Activated naive CD8-positive, alpha-beta T cell (primary cell): ENCODE measurements at regions not wholly inside any gene's neighbourhood (a gene's known extent, or its start where the extent isn't known, plus 50 kb on each side); places are given as distances from the start of the nearest gene placed in this dataset.

ENCODE experiments used
- H3K27ac Mint-ChIP-seq: one replicate; pipeline ENCODE4 v1.8.0; 2021; ENCODE audit warnings: mixed read lengths
- H3K27me3 Mint-ChIP-seq: one replicate; pipeline ENCODE4 v1.8.0; 2021; ENCODE audit warnings: mixed read lengths
- H3K36me3 Mint-ChIP-seq: one replicate; pipeline ENCODE4 v1.8.0; 2021; ENCODE audit warnings: mixed read lengths
- H3K4me1 Mint-ChIP-seq: one replicate; pipeline ENCODE4 v1.8.0; 2021; ENCODE audit warnings: low read depth, mixed read lengths
- H3K4me3 Mint-ChIP-seq: one replicate; pipeline ENCODE4 v1.8.0; 2021; ENCODE audit warnings: mild to moderate bottlenecking, mixed read lengths
- H3K9me3 Mint-ChIP-seq: one replicate; pipeline ENCODE4 v1.8.0; 2021; ENCODE audit warnings: low read depth, mixed read lengths

GRCh38 chr3:59426821-59427565 lies 377.2 kb upstream of the CFAP20DC start:
- Mint-ChIP-seq H3K4me1 (peaks cover 50% of the 10 kb centered on the region), H3K27me3 (no peaks in the 10 kb centered on the region), H3K9me3 (no peaks in the 10 kb centered on the region), H3K36me3 (no peaks in the 10 kb centered on the region), H3K27ac (peak overlapping the region; percentile 74), H3K4me3 (no peak overlapping the region)

- H3K27me3 Mint-ChIP-seq: no peaks in the 10 kb centered on the region
- H3K36me3 Mint-ChIP-seq: no peaks in the 10 kb centered on the region
- peak overlapping the region; percentile 74 for H3K27ac Mint-ChIP-seq
- H3K9me3 Mint-ChIP-seq: no peaks in the 10 kb centered on the region
- H3K4me3 Mint-ChIP-seq: peak overlapping the region; percentile 37
- H3K4me1 Mint-ChIP-seq: peaks cover 50% of the 10 kb centered on the region
Observed at GRCh38 chr3:59425942-59426341, 376.1 kb upstream of the CFAP20DC start.

- Mint-ChIP-seq H3K9me3 (no peaks in the 10 kb centered on the region), H3K27ac (peak overlapping the region; percentile 74), H3K36me3 (no peaks in the 10 kb centered on the region), H3K4me1 (peaks cover 50% of the 10 kb centered on the region), H3K27me3 (no peaks in the 10 kb centered on the region), H3K4me3 (peak overlapping the region; percentile 30)
Observed at GRCh38 chr3:59425371-59425770, 375.5 kb upstream of the CFAP20DC start.

- Mint-ChIP-seq H3K27ac (no peak overlapping the region), H3K9me3 (no peaks in the 10 kb centered on the region), H3K27me3 (no peaks in the 10 kb centered on the region), H3K36me3 (no peaks in the 10 kb centered on the region), H3K4me1 (peaks cover 50% of the 10 kb centered on the region), H3K4me3 (peak overlapping the region; percentile 5)
Observed at GRCh38 chr3:59424268-59425010, 374.6 kb upstream of the CFAP20DC start.

GRCh38 chr3:59423707-59424106 lies 373.9 kb upstream of the CFAP20DC start:
- H3K36me3 Mint-ChIP-seq: no peaks in the 10 kb centered on the region
- no peak overlapping the region for H3K4me3 Mint-ChIP-seq
- no peaks in the 10 kb centered on the region for H3K27me3 Mint-ChIP-seq
- peaks cover 50% of the 10 kb centered on the region for H3K4me1 Mint-ChIP-seq
- H3K9me3 Mint-ChIP-seq: no peaks in the 10 kb centered on the region
- H3K27ac Mint-ChIP-seq: no peak overlapping the region

GRCh38 chr3:59422312-59422711 lies 372.5 kb upstream of the CFAP20DC start:
- Mint-ChIP-seq H3K4me1 (peaks cover 41% of the 10 kb centered on the region), H3K27ac (peak overlapping the region; percentile 68), H3K9me3 (no peaks in the 10 kb centered on the region), H3K27me3 (no peaks in the 10 kb centered on the region), H3K36me3 (no peaks in the 10 kb centered on the region), H3K4me3 (no peak overlapping the region)

GRCh38 chr3:59418836-59419235 lies 369.0 kb upstream of the CFAP20DC start:
- H3K4me3 Mint-ChIP-seq: no peak overlapping the region
- no peaks in the 10 kb centered on the region for H3K27me3 Mint-ChIP-seq
- no peak overlapping the region for H3K27ac Mint-ChIP-seq
- H3K36me3 Mint-ChIP-seq: no peaks in the 10 kb centered on the region
- H3K9me3 Mint-ChIP-seq: no peaks in the 10 kb centered on the region
- H3K4me1 Mint-ChIP-seq: peaks cover 9% of the 10 kb centered on the region

- H3K27ac Mint-ChIP-seq: no peak overlapping the region
- H3K4me3 Mint-ChIP-seq: no peak overlapping the region
- H3K9me3 Mint-ChIP-seq: no peaks in the 10 kb centered on the region
- peaks cover 11% of the 10 kb centered on the region for H3K4me1 Mint-ChIP-seq
- no peaks in the 10 kb centered on the region for H3K36me3 Mint-ChIP-seq
- no peaks in the 10 kb centered on the region for H3K27me3 Mint-ChIP-seq
Observed at GRCh38 chr3:59412516-59412915, 362.7 kb upstream of the CFAP20DC start.

GRCh38 chr3:59411694-59412093 lies 361.9 kb upstream of the CFAP20DC start:
- Mint-ChIP-seq H3K27ac (no peak overlapping the region), H3K9me3 (no peaks in the 10 kb centered on the region), H3K36me3 (no peaks in the 10 kb centered on the region), H3K4me1 (peaks cover 18% of the 10 kb centered on the region), H3K27me3 (no peaks in the 10 kb centered on the region), H3K4me3 (no peak overlapping the region)

- Mint-ChIP-seq H3K9me3 (no peaks in the 10 kb centered on the region), H3K36me3 (no peaks in the 10 kb centered on the region), H3K27me3 (no peaks in the 10 kb centered on the region), H3K4me1 (peaks cover 20% of the 10 kb centered on the region), H3K27ac (no peak overlapping the region), H3K4me3 (no peak overlapping the region)
Observed at GRCh38 chr3:59411186-59411585, 361.4 kb upstream of the CFAP20DC start.

GRCh38 chr3:59408047-59408624 lies 358.3 kb upstream of the CFAP20DC start:
- H3K9me3 Mint-ChIP-seq: no peaks in the 10 kb centered on the region
- no peaks in the 10 kb centered on the region for H3K36me3 Mint-ChIP-seq
- no peak overlapping the region for H3K27ac Mint-ChIP-seq
- H3K4me3 Mint-ChIP-seq: no peak overlapping the region
- H3K4me1 Mint-ChIP-seq: peaks cover 20% of the 10 kb centered on the region
- no peaks in the 10 kb centered on the region for H3K27me3 Mint-ChIP-seq

GRCh38 chr3:59407425-59407824 lies 357.6 kb upstream of the CFAP20DC start:
- H3K4me1 Mint-ChIP-seq: peaks cover 20% of the 10 kb centered on the region
- no peaks in the 10 kb centered on the region for H3K9me3 Mint-ChIP-seq
- no peak overlapping the region for H3K4me3 Mint-ChIP-seq
- H3K27me3 Mint-ChIP-seq: no peaks in the 10 kb centered on the region
- H3K36me3 Mint-ChIP-seq: no peaks in the 10 kb centered on the region
- H3K27ac Mint-ChIP-seq: no peak overlapping the region

GRCh38 chr3:59406943-59407342 lies 357.1 kb upstream of the CFAP20DC start:
- H3K4me1 Mint-ChIP-seq: peaks cover 20% of the 10 kb centered on the region
- H3K36me3 Mint-ChIP-seq: no peaks in the 10 kb centered on the region
- no peak overlapping the region for H3K27ac Mint-ChIP-seq

GRCh38 chr3:59404851-59405250 lies 355.0 kb upstream of the CFAP20DC start:
- no peak overlapping the region for H3K27ac Mint-ChIP-seq
- H3K27me3 Mint-ChIP-seq: no peaks in the 10 kb centered on the region
- no peak overlapping the region for H3K4me3 Mint-ChIP-seq
- H3K36me3 Mint-ChIP-seq: no peaks in the 10 kb centered on the region
- peaks cover 17% of the 10 kb centered on the region for H3K4me1 Mint-ChIP-seq
- H3K9me3 Mint-ChIP-seq: no peaks in the 10 kb centered on the region

More at GRCh38 chr3:59406943-59407342, 357.1 kb upstream of the CFAP20DC start:
- Mint-ChIP-seq H3K9me3 (no peaks in the 10 kb centered on the region), H3K27me3 (no peaks in the 10 kb centered on the region), H3K4me3 (no peak overlapping the region)

- Mint-ChIP-seq H3K9me3 (no peaks in the 10 kb centered on the region), H3K27me3 (no peaks in the 10 kb centered on the region), H3K27ac (no peak overlapping the region), H3K4me1 (peaks cover 17% of the 10 kb centered on the region), H3K36me3 (no peaks in the 10 kb centered on the region), H3K4me3 (no peak overlapping the region)
Observed at GRCh38 chr3:59404064-59404463, 354.2 kb upstream of the CFAP20DC start.
